WTC11 (cell line): ENCODE measurements at regions not wholly inside any gene's neighbourhood (a gene's known extent, or its start where the extent isn't known, plus 50 kb on each side); places are given as distances from the start of the nearest gene placed in this dataset.

Experiments used
- ATAC-seq: fragments of 200-7000 bp; cut with Tn5 transposase; 2 replicates; pipeline ENCODE4 v1.10.0; 2021; ENCODE audit warnings: mild to moderate bottlenecking, moderate library complexity
- CTCF ChIA-PET: fragments of 300-600 bp; sonication (Branson Sonifier 250); formaldehyde crosslinking; loops from one replicate; lab custom pipeline; 2021; ENCODE audit warnings: antibody characterized with exemption; lab: Charles Lee
- POLR2A ChIA-PET: fragments of 350-600 bp; sonication (Branson Sonifier 250); formaldehyde crosslinking; loops from one replicate; lab custom pipeline; 2021; ENCODE audit warnings: antibody characterized with exemption; lab: Charles Lee
- DNase-seq: peaks from one replicate; pipeline ENCODE4 v3.0.0; 2021; ENCODE audit warnings: low spot score
- H3K27ac Mint-ChIP-seq: 2 replicates; pipeline ENCODE4 v1.8.0; 2021; ENCODE audit warnings: mixed read lengths
- H3K27me3 Mint-ChIP-seq: 2 replicates; pipeline ENCODE4 v1.8.0; 2021; ENCODE audit warnings: low read depth, mild to moderate bottlenecking, moderate library complexity, mixed read lengths
- H3K36me3 Mint-ChIP-seq: 2 replicates; pipeline ENCODE4 v1.8.0; 2021; ENCODE audit warnings: mixed read lengths
- H3K4me1 Mint-ChIP-seq: 2 replicates; pipeline ENCODE4 v1.8.0; 2022; ENCODE audit warnings: mixed read lengths
- H3K4me3 Mint-ChIP-seq: 2 replicates; pipeline ENCODE4 v1.8.0; 2021; ENCODE audit warnings: mild to moderate bottlenecking, moderate library complexity, mixed read lengths
- H3K9me3 Mint-ChIP-seq: 2 replicates; pipeline ENCODE4 v1.8.0; 2021; ENCODE audit warnings: mixed read lengths
- ARID4B ChIP-seq: sonication (generic); formaldehyde crosslinking; IDR thresholded peaks from 2 replicates; pipeline ENCODE4 v1.8.0; 2023; ENCODE audit warnings: missing genetic modification reagents, mild to moderate bottlenecking, borderline replicate concordance
- ATF2 ChIP-seq: sonication (generic); formaldehyde crosslinking; IDR thresholded peaks from 2 replicates; pipeline ENCODE4 v1.8.1; 2022; ENCODE audit warnings: low read depth, missing genetic modification reagents, borderline replicate concordance
- ETV6 ChIP-seq: sonication (generic); formaldehyde crosslinking; IDR thresholded peaks from 2 replicates; pipeline ENCODE4 v1.8.1; 2022; ENCODE audit warnings: mild to moderate bottlenecking, missing genetic modification reagents
- FOXK1 ChIP-seq: sonication (generic); formaldehyde crosslinking; IDR thresholded peaks from 2 replicates; pipeline ENCODE4 v1.8.0; 2022; ENCODE audit warnings: mild to moderate bottlenecking, moderate library complexity, missing genetic modification reagents
- JUN ChIP-seq: sonication (generic); formaldehyde crosslinking; IDR thresholded peaks from 2 replicates; pipeline ENCODE4 v1.8.0; 2023; ENCODE audit warnings: mild to moderate bottlenecking, missing genetic modification reagents
- KAT7 ChIP-seq: sonication (generic); formaldehyde crosslinking; IDR thresholded peaks from 2 replicates; pipeline ENCODE4 v1.8.1; 2023; ENCODE audit warnings: missing genetic modification reagents, mild to moderate bottlenecking, borderline replicate concordance
- MAX ChIP-seq: sonication (generic); formaldehyde crosslinking; IDR thresholded peaks from 2 replicates; pipeline ENCODE4 v1.8.0; 2022; ENCODE audit warnings: mild to moderate bottlenecking, missing genetic modification reagents
- NR1H2 ChIP-seq: sonication (generic); formaldehyde crosslinking; IDR thresholded peaks from 2 replicates; pipeline ENCODE4 v1.9.0; 2021; ENCODE audit warnings: mild to moderate bottlenecking, moderate library complexity, missing genetic modification reagents
- NR2C2 ChIP-seq: sonication (generic); formaldehyde crosslinking; IDR thresholded peaks from 2 replicates; pipeline ENCODE4 v1.8.0; 2022; ENCODE audit warnings: mild to moderate bottlenecking, missing genetic modification reagents
- OVOL2 ChIP-seq: fragments of 250-450 bp; sonication (Bioruptor Pico); IDR thresholded peaks from 2 replicates; pipeline ENCODE4 v1.9.0; 2021; ENCODE audit warnings: mild to moderate bottlenecking, borderline replicate concordance
- PRRX2 ChIP-seq: fragments of 250-450 bp; sonication (Bioruptor Pico); IDR thresholded peaks from 2 replicates; pipeline ENCODE4 v1.8.0; 2021; ENCODE audit warnings: mild to moderate bottlenecking
- SMAD4 ChIP-seq: sonication (generic); formaldehyde crosslinking; IDR thresholded peaks from 2 replicates; pipeline ENCODE4 v1.8.0; 2022; ENCODE audit warnings: mild to moderate bottlenecking, missing genetic modification reagents
- SOX15 ChIP-seq: fragments of 250-450 bp; sonication (Bioruptor Pico); IDR thresholded peaks from 2 replicates; pipeline ENCODE4 v1.9.0; 2021; ENCODE audit warnings: mild to moderate bottlenecking
- TCF7 ChIP-seq: sonication (generic); formaldehyde crosslinking; IDR thresholded peaks from 2 replicates; pipeline ENCODE4 v1.8.0; 2022; ENCODE audit warnings: mild to moderate bottlenecking, low read depth, missing genetic modification reagents, moderate library complexity
- USF2 ChIP-seq: sonication (generic); formaldehyde crosslinking; IDR thresholded peaks from 2 replicates; pipeline ENCODE4 v1.8.1; 2023; ENCODE audit warnings: mild to moderate bottlenecking, missing genetic modification reagents, moderate library complexity
- ZBTB21 ChIP-seq: sonication (generic); formaldehyde crosslinking; IDR thresholded peaks from 2 replicates; pipeline ENCODE4 v1.8.1; 2023; ENCODE audit warnings: mild to moderate bottlenecking, missing genetic modification reagents, borderline replicate concordance
- ZNF263 ChIP-seq: sonication (generic); formaldehyde crosslinking; IDR thresholded peaks from 2 replicates; pipeline ENCODE4 v1.8.1; 2022; ENCODE audit warnings: low read depth, mild to moderate bottlenecking, moderate library complexity, missing genetic modification reagents
- ZNF423 ChIP-seq: fragments of 250-450 bp; sonication (Bioruptor Pico); IDR thresholded peaks from 2 replicates; pipeline ENCODE4 v2.1.2; 2022; ENCODE audit warnings: mild to moderate bottlenecking, moderate library complexity
- ZNF425 ChIP-seq: fragments of 250-450 bp; sonication (Bioruptor Pico); conservative IDR thresholded peaks from 2 replicates; pipeline ENCODE4 v1.9.0; 2021; ENCODE audit warnings: mild to moderate bottlenecking
- TF ChIP-seq, protein P1 (sequence below): sonication (generic); formaldehyde crosslinking; IDR thresholded peaks from 2 replicates; pipeline ENCODE4 v1.8.1; 2023; ENCODE audit warnings: mild to moderate bottlenecking, missing genetic modification reagents, moderate library complexity
- TF ChIP-seq, protein P2 (sequence below): fragments of 250-450 bp; sonication (Bioruptor Pico); IDR thresholded peaks from 2 replicates; pipeline ENCODE4 v1.9.0; 2021; ENCODE audit warnings: moderate library complexity, mild to moderate bottlenecking, inconsistent platforms, borderline replicate concordance

DNA sequence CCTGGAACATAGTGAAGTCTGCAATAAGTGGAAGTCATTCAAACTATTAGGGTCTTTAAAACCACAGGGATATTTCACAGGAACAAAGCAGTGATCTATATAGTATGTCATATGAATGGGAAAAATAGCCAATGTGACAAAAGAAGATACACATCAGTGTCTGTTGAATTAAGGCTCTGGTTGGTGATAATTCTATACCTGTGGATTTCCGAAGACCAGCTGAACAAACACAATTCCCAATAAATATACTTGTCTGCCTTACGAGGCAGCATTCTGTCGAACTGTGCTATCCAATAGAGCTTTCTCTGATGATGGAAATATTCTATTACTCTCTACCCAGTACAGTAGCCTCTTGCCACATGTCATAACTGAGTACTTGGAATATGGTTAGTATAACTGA is 55.9 kb upstream of the CAV2 start (continued):
- TF ChIP-seq FOXK1 (CRISPR knock-in tag) (no peak), KAT7 (CRISPR knock-in tag) (no peak), ETV6 (no peak), SOX15 (CRISPR knock-in tag) (no peak), ATF2 (no peak), ARID4B (CRISPR knock-in tag) (no peak), NR1H2 (no peak), ZNF423 (CRISPR knock-in tag) (no peak), SMAD4 (CRISPR knock-in tag) (no peak), TCF7 (CRISPR knock-in tag) (no peak), JUN (CRISPR knock-in tag) (no peak), ZBTB21 (CRISPR knock-in tag) (no peak), OVOL2 (CRISPR knock-in tag) (no peak)
- TF ChIP-seq, protein P1, sequence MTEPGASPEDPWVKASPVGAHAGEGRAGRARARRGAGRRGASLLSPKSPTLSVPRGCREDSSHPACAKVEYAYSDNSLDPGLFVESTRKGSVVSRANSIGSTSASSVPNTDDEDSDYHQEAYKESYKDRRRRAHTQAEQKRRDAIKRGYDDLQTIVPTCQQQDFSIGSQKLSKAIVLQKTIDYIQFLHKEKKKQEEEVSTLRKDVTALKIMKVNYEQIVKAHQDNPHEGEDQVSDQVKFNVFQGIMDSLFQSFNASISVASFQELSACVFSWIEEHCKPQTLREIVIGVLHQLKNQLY (CRISPR knock-in tag), result no peak

- Mint-ChIP-seq H3K4me3 (no peak overlapping the region), H3K27me3 (no peaks in the 10 kb centered on the region), H3K4me1 (peaks cover 9% of the 10 kb centered on the region), H3K36me3 (no peaks in the 10 kb centered on the region), H3K27ac (no peak overlapping the region), H3K9me3 (no peaks in the 10 kb centered on the region)
- TF ChIP-seq OVOL2 (CRISPR knock-in tag), result no peak
- TF ChIP-seq NR2C2 (CRISPR knock-in tag), result no peak
- TF ChIP-seq ZNF263 (CRISPR knock-in tag), result no peak
- no peak for TF ChIP-seq PRRX2 (CRISPR knock-in tag)
- no peak for TF ChIP-seq MAX (CRISPR knock-in tag)
- no peak for TF ChIP-seq ZNF425 (CRISPR knock-in tag)
- no peak for TF ChIP-seq JUN (CRISPR knock-in tag)
- TF ChIP-seq, protein P2, sequence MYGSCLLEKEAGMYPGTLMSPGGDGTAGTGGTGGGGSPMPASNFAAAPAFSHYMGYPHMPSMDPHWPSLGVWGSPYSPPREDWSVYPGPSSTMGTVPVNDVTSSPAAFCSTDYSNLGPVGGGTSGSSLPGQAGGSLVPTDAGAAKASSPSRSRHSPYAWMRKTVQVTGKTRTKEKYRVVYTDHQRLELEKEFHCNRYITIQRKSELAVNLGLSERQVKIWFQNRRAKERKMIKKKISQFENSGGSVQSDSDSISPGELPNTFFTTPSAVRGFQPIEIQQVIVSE (CRISPR knock-in tag), result no peak
- TF ChIP-seq USF2 (CRISPR knock-in tag), result no peak
- POLR2A ChIA-PET, result no interaction called here
- CTCF ChIA-PET, result no interaction called here
- ATAC-seq (no peak), DNase-seq (no peak)
These were observed 53.9 kb upstream of the CAV2 start for GRCh38 chr7:116445447-116446211.
